SU-DHL-6 (cell line): ENCODE measurements at regions not wholly inside any gene's neighbourhood (a gene's known extent, or its start where the extent isn't known, plus 50 kb on each side); places are given as distances from the start of the nearest gene placed in this dataset.

Source experiments
- EZH2phosphoT487 ChIP-seq: fragments of 200-600 bp; sonication (generic), shearing (Covaris generic); conservative IDR thresholded peaks from 2 replicates; pipeline ENCODE4 v1.6.1; 2018; ENCODE audit warnings: mild to moderate bottlenecking, antibody characterized with exemption, low read length, moderate library complexity, mixed read lengths
- TF ChIP-seq, protein P1 (sequence below): fragments of 200-600 bp; sonication (generic); IDR thresholded peaks from one replicate; pipeline ENCODE4 v1.5.1; 2017; ENCODE audit warnings: antibody characterized with exemption, mild to moderate bottlenecking, low read length, moderate library complexity; ENCODE audit not compliant: insufficient read depth, poor library complexity, severe bottlenecking

DNA sequence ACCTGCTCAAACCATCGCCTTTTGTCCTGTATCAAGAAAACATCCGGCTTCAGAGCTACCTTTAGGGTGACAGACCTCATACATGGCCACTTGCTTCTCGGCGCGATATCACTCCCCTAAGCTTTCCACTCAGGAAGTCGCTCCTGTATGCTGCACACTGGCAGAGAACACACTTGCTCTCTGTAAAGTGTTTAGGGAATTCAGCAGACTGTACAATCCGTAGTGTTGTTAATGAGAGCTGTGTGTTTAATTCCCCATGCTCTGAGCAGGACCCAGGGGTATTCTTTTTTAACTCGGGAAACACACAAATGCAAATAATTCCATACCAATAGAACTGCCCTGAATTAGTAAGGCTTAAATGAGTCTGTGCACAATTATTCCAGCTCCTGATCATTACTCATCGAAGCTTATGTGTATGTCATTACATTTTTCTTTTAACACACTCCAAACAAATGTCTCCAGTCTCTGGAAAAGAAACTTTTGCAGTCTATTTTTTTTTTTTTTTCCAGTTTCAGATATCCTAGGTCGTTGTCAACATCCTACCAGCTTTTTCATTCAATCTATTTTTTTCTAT is 338.7 kb upstream of the ARID1B start:
- TF ChIP-seq, protein P1, sequence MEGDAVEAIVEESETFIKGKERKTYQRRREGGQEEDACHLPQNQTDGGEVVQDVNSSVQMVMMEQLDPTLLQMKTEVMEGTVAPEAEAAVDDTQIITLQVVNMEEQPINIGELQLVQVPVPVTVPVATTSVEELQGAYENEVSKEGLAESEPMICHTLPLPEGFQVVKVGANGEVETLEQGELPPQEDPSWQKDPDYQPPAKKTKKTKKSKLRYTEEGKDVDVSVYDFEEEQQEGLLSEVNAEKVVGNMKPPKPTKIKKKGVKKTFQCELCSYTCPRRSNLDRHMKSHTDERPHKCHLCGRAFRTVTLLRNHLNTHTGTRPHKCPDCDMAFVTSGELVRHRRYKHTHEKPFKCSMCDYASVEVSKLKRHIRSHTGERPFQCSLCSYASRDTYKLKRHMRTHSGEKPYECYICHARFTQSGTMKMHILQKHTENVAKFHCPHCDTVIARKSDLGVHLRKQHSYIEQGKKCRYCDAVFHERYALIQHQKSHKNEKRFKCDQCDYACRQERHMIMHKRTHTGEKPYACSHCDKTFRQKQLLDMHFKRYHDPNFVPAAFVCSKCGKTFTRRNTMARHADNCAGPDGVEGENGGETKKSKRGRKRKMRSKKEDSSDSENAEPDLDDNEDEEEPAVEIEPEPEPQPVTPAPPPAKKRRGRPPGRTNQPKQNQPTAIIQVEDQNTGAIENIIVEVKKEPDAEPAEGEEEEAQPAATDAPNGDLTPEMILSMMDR, result no peak
- no peak for TF ChIP-seq EZH2phosphoT487
